ENCODE measurements at regions not wholly inside any gene's neighbourhood (a gene's known extent, or its start where the extent isn't known, plus 50 kb on each side); places are given as distances from the start of the nearest gene placed in this dataset.

DNA sequence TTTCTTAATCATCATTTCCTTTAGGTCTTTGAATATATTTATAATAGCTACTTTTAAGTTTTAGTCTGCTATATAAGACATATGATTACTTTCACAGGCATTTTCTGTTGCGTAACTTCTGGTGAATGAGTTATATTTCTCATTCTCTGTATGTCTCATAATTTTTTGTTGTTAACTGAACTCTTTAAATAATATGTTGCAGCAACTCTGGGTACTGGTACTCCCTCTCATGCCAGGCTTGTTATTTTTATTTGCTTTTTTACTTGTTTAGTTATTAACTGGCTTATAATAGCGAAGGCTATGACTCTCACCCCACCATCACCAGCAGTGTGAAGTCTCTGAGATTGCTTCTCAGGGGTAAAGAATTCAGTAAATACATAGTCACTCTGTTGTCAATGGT, 524.2 kb upstream of the CHORDC1 start:
- no peaks in the 10 kb centered on the region for H3K27me3 ChIP-seq
- no peaks in the 10 kb centered on the region for H3K36me3 ChIP-seq
- no peaks in the 10 kb centered on the region for H3K9me3 ChIP-seq
- no peaks in the 10 kb centered on the region for H3K4me1 ChIP-seq
- intact Hi-C loops (cut with DNase I; ENCODE audit: low total_unique reads): no loop called here
- TF ChIP-seq, protein P1, sequence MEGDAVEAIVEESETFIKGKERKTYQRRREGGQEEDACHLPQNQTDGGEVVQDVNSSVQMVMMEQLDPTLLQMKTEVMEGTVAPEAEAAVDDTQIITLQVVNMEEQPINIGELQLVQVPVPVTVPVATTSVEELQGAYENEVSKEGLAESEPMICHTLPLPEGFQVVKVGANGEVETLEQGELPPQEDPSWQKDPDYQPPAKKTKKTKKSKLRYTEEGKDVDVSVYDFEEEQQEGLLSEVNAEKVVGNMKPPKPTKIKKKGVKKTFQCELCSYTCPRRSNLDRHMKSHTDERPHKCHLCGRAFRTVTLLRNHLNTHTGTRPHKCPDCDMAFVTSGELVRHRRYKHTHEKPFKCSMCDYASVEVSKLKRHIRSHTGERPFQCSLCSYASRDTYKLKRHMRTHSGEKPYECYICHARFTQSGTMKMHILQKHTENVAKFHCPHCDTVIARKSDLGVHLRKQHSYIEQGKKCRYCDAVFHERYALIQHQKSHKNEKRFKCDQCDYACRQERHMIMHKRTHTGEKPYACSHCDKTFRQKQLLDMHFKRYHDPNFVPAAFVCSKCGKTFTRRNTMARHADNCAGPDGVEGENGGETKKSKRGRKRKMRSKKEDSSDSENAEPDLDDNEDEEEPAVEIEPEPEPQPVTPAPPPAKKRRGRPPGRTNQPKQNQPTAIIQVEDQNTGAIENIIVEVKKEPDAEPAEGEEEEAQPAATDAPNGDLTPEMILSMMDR (IDR thresholded peaks at IDR 0.05): no peak
- TF ChIP-seq POLR2A (IDR thresholded peaks at IDR 0.05): no peak
- no peak overlapping the region for H3K4me3 ChIP-seq
- H3K27ac ChIP-seq: no peak overlapping the region
- no peak for DNase-seq

DNA sequence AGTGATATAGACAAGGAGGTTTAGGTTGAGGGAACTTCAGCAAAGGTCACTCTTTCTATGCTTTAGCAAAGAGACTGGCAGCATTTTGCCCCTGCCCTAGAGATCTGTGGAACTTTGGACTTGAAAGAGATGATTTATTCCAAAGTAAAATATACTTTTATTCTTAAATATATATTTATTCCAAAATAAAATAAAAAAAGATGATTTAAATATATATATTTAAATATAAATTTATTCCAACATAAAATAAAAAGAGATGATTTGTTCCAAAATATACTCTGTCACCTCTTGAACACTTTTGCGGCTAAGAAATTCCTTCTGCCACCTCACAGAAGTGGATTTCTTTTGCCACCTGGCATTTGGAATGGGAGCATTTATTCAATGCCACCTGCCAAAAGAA, 521.3 kb upstream of the CHORDC1 start:
- H3K27ac ChIP-seq: no peak overlapping the region
- H3K4me3 ChIP-seq: no peak overlapping the region
- no peak for DNase-seq
- H3K36me3 ChIP-seq: no peaks in the 10 kb centered on the region
- no peak for TF ChIP-seq POLR2A (IDR thresholded peaks at IDR 0.05)
- TF ChIP-seq, protein P1 (IDR thresholded peaks at IDR 0.05): no peak
- intact Hi-C loops (cut with DNase I; ENCODE audit: low total_unique reads): no loop called here
- H3K4me1 ChIP-seq: no peaks in the 10 kb centered on the region
- H3K9me3 ChIP-seq: no peaks in the 10 kb centered on the region
- no peaks in the 10 kb centered on the region for H3K27me3 ChIP-seq

DNA sequence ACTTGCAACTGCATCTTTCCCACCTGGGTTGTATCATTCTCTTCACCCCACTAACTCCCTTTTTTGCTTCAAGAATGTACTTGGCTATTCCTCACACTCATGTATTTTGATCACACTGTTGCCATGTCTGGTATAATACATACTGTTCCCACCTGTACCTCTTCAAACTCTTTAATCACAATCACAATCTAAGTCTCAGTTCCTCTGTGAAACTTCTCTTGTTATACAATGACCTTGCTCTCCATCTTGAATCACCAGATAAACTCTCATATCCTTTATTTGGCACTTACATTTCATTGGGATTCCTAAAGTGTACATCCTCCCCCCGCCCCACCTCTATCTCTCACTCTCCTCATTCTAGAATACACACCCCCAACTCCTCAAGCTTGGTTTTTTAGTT, 516.0 kb upstream of the CHORDC1 start:
- no peaks in the 10 kb centered on the region for H3K36me3 ChIP-seq
- intact Hi-C loops (cut with DNase I; ENCODE audit: low total_unique reads): no loop called here
- DNase-seq: no peak
- no peaks in the 10 kb centered on the region for H3K27me3 ChIP-seq
- no peaks in the 10 kb centered on the region for H3K4me1 ChIP-seq
- TF ChIP-seq, protein P1 (IDR thresholded peaks at IDR 0.05): no peak
- TF ChIP-seq POLR2A (IDR thresholded peaks at IDR 0.05): no peak
- H3K4me3 ChIP-seq: no peak overlapping the region
- no peaks in the 10 kb centered on the region for H3K9me3 ChIP-seq
- H3K27ac ChIP-seq: no peak overlapping the region

DNA sequence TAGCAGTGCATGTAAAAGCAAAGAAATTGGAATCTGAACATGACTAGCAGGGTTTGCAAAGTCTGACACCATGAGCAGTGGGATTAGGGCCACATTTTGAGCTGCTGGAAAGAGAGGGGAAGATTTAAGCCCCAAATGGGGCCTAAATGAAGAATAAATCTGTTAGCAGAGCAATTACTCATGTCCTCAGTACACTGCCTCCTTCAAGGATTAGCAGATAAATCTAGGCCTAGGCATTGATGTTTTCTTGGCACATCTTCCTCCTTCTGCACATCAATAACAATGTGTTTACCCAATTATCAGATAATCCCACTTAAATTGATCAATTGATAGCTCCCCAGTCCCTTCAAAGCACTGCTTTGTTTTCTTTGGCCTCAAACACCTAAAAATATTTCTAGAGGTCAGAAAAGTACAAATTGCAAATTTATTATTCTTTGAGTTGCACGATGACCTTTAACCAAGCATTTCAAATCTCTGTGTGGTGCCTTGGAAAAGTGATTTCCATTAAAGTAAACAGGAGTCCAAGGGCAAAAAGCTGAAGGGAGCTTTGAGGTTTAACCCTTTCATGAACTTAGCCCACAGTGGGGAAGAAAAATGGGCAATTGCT, 514.7 kb upstream of the CHORDC1 start:
- intact Hi-C loops (cut with DNase I; ENCODE audit: low total_unique reads): no loop called here
- no peaks in the 10 kb centered on the region for H3K4me1 ChIP-seq
- no peak overlapping the region for H3K27ac ChIP-seq
- no peak for TF ChIP-seq POLR2A (IDR thresholded peaks at IDR 0.05)
- TF ChIP-seq, protein P1 (IDR thresholded peaks at IDR 0.05): no peak
- H3K27me3 ChIP-seq: no peaks in the 10 kb centered on the region
- DNase-seq: no peak
- H3K4me3 ChIP-seq: no peak overlapping the region
- H3K36me3 ChIP-seq: no peaks in the 10 kb centered on the region
- no peaks in the 10 kb centered on the region for H3K9me3 ChIP-seq

DNA sequence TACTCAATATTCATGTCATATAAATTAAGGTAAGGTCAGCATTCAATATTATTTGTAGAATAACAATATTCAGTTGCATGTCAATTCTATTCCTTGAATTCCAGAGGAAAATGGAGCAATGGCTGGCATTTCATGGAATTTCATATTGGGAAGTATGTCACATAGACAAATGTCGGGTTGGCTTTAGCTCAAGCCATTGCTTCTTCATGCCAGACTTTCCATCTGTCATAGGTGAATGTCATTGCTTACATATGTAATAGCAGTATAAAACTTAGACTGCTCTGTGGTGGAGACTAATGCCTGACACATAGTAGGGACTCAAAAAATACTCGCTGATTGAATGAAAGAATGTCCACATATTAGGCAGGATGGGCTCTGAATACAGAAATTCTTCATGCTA, 509.6 kb upstream of the CHORDC1 start:
- TF ChIP-seq, protein P1 (IDR thresholded peaks at IDR 0.05): no peak
- TF ChIP-seq POLR2A (IDR thresholded peaks at IDR 0.05): no peak
- H3K36me3 ChIP-seq: no peaks in the 10 kb centered on the region

More for the DNA sequence above, 509.6 kb upstream of the CHORDC1 start:
- DNase-seq: no peak
- H3K4me1 ChIP-seq: no peaks in the 10 kb centered on the region
- no peaks in the 10 kb centered on the region for H3K9me3 ChIP-seq
- no peaks in the 10 kb centered on the region for H3K27me3 ChIP-seq
- H3K4me3 ChIP-seq: no peak overlapping the region
- no peak overlapping the region for H3K27ac ChIP-seq
- intact Hi-C loops (cut with DNase I; ENCODE audit: low total_unique reads): no loop called here
